ENCODE measurements at regions not wholly inside any gene's neighbourhood (a gene's known extent, or its start where the extent isn't known, plus 50 kb on each side); places are given as distances from the start of the nearest gene placed in this dataset.

- H3K36me3 Mint-ChIP-seq (ENCODE audit: low read depth): no peaks in the 10 kb centered on the region
- H3K4me3 Mint-ChIP-seq: no peak overlapping the region
- H3K27me3 Mint-ChIP-seq (ENCODE audit: low read depth): peaks cover 3% of the 10 kb centered on the region
- no peak overlapping the region for H3K27ac Mint-ChIP-seq
- DNase-seq (ENCODE audit: low spot score): no peak
- H3K4me1 Mint-ChIP-seq (ENCODE audit: low read depth): peaks cover 5% of the 10 kb centered on the region
- no peaks in the 10 kb centered on the region for H3K9me3 Mint-ChIP-seq
These were observed 185.5 kb upstream of the SDK2 start for GRCh38 chr17:73829676-73830280.

GRCh38 chr17:73831699-73832098, 187.5 kb upstream of the SDK2 start:
- H3K9me3 Mint-ChIP-seq: no peaks in the 10 kb centered on the region
- peaks cover 13% of the 10 kb centered on the region for H3K4me1 Mint-ChIP-seq (ENCODE audit: low read depth)
- peaks cover 5% of the 10 kb centered on the region for H3K27me3 Mint-ChIP-seq (ENCODE audit: low read depth)
- no peak overlapping the region for H3K4me3 Mint-ChIP-seq
- H3K27ac Mint-ChIP-seq: no peak overlapping the region
- no peak for DNase-seq (ENCODE audit: low spot score)
- no peaks in the 10 kb centered on the region for H3K36me3 Mint-ChIP-seq (ENCODE audit: low read depth)

- Mint-ChIP-seq H3K4me1 (ENCODE audit: low read depth) (peaks cover 10% of the 10 kb centered on the region), H3K9me3 (peaks cover 4% of the 10 kb centered on the region), H3K27me3 (ENCODE audit: low read depth) (peaks cover 5% of the 10 kb centered on the region), H3K36me3 (ENCODE audit: low read depth) (no peaks in the 10 kb centered on the region), H3K4me3 (no peak overlapping the region), H3K27ac (no peak overlapping the region)
- DNase-seq (ENCODE audit: low spot score): no peak
These were observed 189.7 kb upstream of the SDK2 start for GRCh38 chr17:73833775-73834488.

DNA sequence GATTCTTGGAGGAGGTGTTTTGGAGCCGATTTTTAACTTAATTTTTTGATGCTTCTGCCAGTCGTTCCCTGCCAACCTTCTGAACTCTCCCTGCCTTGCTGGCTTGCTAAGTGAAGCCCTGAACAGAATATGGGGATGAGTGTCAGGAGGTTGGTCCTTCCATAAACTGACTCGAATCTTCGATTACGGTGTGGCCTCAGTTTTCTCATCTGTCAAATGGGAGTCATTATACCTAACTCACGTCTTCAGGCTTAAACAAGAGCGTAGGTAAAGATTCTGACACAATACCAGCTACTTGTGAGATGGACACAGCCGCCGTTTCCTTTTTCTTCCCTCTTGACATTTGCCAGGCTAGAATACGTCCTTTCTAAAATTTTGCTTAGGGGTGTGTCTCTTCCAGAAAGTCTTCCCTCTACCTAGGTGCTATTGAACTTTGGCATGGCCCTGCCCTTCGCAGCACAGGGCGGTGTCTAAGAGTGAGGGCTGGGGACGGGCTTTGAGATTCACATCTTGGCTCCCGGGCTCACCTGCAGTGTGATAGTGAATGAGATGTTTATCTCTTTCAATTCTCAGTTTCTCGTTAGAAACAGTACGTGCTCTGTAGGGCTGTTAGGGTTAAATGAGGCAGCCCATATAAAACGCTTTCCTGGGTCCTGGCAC, 190.6 kb upstream of the SDK2 start:
- no peaks in the 10 kb centered on the region for H3K36me3 Mint-ChIP-seq (ENCODE audit: low read depth)
- no peak overlapping the region for H3K4me3 Mint-ChIP-seq
- H3K27ac Mint-ChIP-seq: no peak overlapping the region
- peaks cover 5% of the 10 kb centered on the region for H3K27me3 Mint-ChIP-seq (ENCODE audit: low read depth)
- peaks cover 4% of the 10 kb centered on the region for H3K9me3 Mint-ChIP-seq
- H3K4me1 Mint-ChIP-seq (ENCODE audit: low read depth): peaks cover 10% of the 10 kb centered on the region
- DNase-seq (ENCODE audit: low spot score): no peak

GRCh38 chr17:73835605-73836004, 191.4 kb upstream of the SDK2 start:
- DNase-seq (ENCODE audit: low spot score): no peak
- peaks cover 4% of the 10 kb centered on the region for H3K9me3 Mint-ChIP-seq
- H3K4me3 Mint-ChIP-seq: peak overlapping the region; percentile 28
- no peaks in the 10 kb centered on the region for H3K36me3 Mint-ChIP-seq (ENCODE audit: low read depth)
- peak overlapping the region; percentile 17 for H3K27ac Mint-ChIP-seq
- H3K4me1 Mint-ChIP-seq (ENCODE audit: low read depth): peaks cover 10% of the 10 kb centered on the region
- H3K27me3 Mint-ChIP-seq (ENCODE audit: low read depth): peaks cover 5% of the 10 kb centered on the region

DNA sequence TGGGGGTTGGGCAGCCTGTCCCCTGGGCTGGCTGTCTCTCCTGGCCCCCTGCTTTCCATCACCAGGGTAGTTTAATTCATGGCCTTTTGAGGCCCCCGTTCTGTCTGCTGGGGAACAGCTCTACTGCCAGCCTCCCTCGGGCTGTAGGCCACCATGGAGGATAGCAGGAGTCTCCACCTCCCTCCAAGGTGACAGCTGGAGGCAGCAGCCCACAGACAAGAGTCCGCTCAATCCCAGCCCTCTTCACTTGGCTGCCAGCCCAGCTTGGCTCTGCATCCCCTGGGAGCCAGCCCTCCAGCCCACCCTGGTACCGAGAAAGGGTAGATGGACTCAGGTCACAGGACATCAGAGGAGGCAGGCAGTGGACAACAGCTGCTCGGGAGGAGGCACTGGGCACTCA, 194.6 kb upstream of the SDK2 start:
- Mint-ChIP-seq H3K4me3 (no peak overlapping the region), H3K9me3 (peaks cover 4% of the 10 kb centered on the region), H3K36me3 (ENCODE audit: low read depth) (no peaks in the 10 kb centered on the region), H3K4me1 (ENCODE audit: low read depth) (peaks cover 10% of the 10 kb centered on the region), H3K27ac (no peak overlapping the region), H3K27me3 (ENCODE audit: low read depth) (peaks cover 5% of the 10 kb centered on the region)
- no peak for DNase-seq (ENCODE audit: low spot score)

DNA sequence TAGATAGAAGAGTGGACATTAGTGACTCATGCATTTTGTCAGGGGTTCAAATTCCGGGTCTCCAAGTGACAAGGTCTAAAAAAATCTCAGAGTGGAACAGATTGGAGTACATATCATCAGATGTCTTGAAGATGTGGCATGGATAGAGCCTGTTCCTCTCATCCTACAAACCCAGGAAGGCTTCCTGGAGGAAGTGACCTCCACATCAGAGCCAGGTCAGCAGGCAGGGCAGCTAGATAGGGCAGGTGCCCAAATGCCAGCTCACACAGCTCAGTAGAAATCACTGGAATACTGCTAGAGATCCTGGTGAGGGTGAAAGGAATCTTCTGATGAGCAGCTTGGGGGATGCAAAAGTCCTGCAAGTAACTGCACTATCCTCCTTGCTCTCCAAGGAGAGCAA, 196.6 kb upstream of the SDK2 start:
- H3K36me3 Mint-ChIP-seq (ENCODE audit: low read depth): no peaks in the 10 kb centered on the region
- no peaks in the 10 kb centered on the region for H3K27me3 Mint-ChIP-seq (ENCODE audit: low read depth)
- no peak overlapping the region for H3K4me3 Mint-ChIP-seq

DNA sequence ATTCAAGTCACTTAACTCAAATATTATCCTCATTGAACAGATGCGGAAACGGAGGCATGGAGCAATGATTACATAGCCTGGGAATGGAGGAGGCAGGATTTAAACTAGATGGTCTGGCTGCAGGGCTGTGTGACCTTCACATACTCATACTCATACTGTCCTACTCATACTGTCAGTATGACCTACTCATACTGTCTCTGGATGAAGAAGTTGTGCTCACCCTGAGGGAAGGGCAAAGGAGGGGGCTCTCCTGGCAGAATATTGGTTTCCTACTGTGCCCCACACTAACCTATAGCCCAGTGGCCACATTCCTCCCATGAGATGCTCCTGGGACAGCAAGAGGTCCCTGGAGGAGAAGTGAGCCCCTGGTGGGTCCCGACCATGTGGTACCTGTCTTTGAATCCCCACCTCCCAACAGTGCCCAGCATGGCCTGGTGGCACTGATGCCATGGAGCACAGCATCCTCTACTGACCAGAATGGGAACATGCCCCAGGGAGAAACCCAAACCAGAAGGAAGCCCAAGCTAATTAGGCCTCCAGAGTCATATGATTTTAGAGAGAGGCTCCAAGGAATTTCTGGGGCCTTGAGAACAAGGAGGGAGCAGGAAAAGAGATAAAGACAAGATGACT, 197.3 kb upstream of the SDK2 start:
- H3K27me3 Mint-ChIP-seq (ENCODE audit: low read depth): no peaks in the 10 kb centered on the region
- H3K4me1 Mint-ChIP-seq (ENCODE audit: low read depth): no peaks in the 10 kb centered on the region
- H3K36me3 Mint-ChIP-seq (ENCODE audit: low read depth): no peaks in the 10 kb centered on the region
- no peak for DNase-seq (ENCODE audit: low spot score)
- H3K27ac Mint-ChIP-seq: no peak overlapping the region
- H3K9me3 Mint-ChIP-seq: peaks cover 4% of the 10 kb centered on the region
- H3K4me3 Mint-ChIP-seq: no peak overlapping the region

More for the DNA sequence above, 196.6 kb upstream of the SDK2 start:
- H3K27ac Mint-ChIP-seq: no peak overlapping the region
- peaks cover 4% of the 10 kb centered on the region for H3K9me3 Mint-ChIP-seq
- DNase-seq (ENCODE audit: low spot score): no peak
- no peaks in the 10 kb centered on the region for H3K4me1 Mint-ChIP-seq (ENCODE audit: low read depth)

- no peaks in the 10 kb centered on the region for H3K27me3 Mint-ChIP-seq (ENCODE audit: low read depth)
- H3K27ac Mint-ChIP-seq: no peak overlapping the region
- H3K36me3 Mint-ChIP-seq (ENCODE audit: low read depth): no peaks in the 10 kb centered on the region
- DNase-seq (ENCODE audit: low spot score): no peak
- no peak overlapping the region for H3K4me3 Mint-ChIP-seq
- no peaks in the 10 kb centered on the region for H3K4me1 Mint-ChIP-seq (ENCODE audit: low read depth)
- no peaks in the 10 kb centered on the region for H3K9me3 Mint-ChIP-seq
These were observed 203.7 kb upstream of the SDK2 start for GRCh38 chr17:73847952-73848351.

DNA sequence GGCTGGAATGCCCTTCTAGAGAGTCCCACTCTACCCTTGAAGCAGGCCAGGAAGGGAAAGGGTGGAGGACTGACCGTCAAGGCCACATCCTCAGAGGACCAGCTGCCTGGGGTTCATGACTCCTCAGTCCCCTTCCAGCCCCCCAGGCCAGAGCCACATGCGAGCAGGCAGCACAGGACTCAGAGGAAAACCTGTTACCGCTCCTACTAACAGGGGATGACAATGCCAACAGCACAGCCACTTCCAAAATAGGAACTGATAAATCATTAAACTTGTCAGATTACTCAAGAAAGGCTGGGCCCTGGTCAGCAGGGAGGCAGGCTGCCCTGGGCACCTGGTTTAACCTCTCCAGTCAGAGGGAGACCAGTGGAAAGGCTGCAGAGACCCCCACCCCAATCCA, 206.2 kb upstream of the SDK2 start:
- Mint-ChIP-seq H3K36me3 (ENCODE audit: low read depth) (no peaks in the 10 kb centered on the region), H3K9me3 (no peaks in the 10 kb centered on the region)

GRCh38 chr17:73851091-73851490, 206.8 kb upstream of the SDK2 start:
- H3K4me3 Mint-ChIP-seq: no peak overlapping the region
- no peaks in the 10 kb centered on the region for H3K4me1 Mint-ChIP-seq (ENCODE audit: low read depth)
- H3K36me3 Mint-ChIP-seq (ENCODE audit: low read depth): no peaks in the 10 kb centered on the region
- no peak overlapping the region for H3K27ac Mint-ChIP-seq
- DNase-seq (ENCODE audit: low spot score): no peak
- no peaks in the 10 kb centered on the region for H3K27me3 Mint-ChIP-seq (ENCODE audit: low read depth)
- H3K9me3 Mint-ChIP-seq: no peaks in the 10 kb centered on the region

More for the DNA sequence above, 206.2 kb upstream of the SDK2 start:
- Mint-ChIP-seq H3K4me1 (ENCODE audit: low read depth) (no peaks in the 10 kb centered on the region), H3K27me3 (ENCODE audit: low read depth) (no peaks in the 10 kb centered on the region), H3K4me3 (no peak overlapping the region), H3K27ac (no peak overlapping the region)
- no peak for DNase-seq (ENCODE audit: low spot score)

- no peak for DNase-seq (ENCODE audit: low spot score)
- H3K4me1 Mint-ChIP-seq (ENCODE audit: low read depth): no peaks in the 10 kb centered on the region
- H3K4me3 Mint-ChIP-seq: no peak overlapping the region
- H3K27me3 Mint-ChIP-seq (ENCODE audit: low read depth): no peaks in the 10 kb centered on the region
- H3K27ac Mint-ChIP-seq: no peak overlapping the region
- H3K36me3 Mint-ChIP-seq (ENCODE audit: low read depth): no peaks in the 10 kb centered on the region
- no peaks in the 10 kb centered on the region for H3K9me3 Mint-ChIP-seq
These were observed 207.7 kb upstream of the SDK2 start for GRCh38 chr17:73851921-73852320.

DNA sequence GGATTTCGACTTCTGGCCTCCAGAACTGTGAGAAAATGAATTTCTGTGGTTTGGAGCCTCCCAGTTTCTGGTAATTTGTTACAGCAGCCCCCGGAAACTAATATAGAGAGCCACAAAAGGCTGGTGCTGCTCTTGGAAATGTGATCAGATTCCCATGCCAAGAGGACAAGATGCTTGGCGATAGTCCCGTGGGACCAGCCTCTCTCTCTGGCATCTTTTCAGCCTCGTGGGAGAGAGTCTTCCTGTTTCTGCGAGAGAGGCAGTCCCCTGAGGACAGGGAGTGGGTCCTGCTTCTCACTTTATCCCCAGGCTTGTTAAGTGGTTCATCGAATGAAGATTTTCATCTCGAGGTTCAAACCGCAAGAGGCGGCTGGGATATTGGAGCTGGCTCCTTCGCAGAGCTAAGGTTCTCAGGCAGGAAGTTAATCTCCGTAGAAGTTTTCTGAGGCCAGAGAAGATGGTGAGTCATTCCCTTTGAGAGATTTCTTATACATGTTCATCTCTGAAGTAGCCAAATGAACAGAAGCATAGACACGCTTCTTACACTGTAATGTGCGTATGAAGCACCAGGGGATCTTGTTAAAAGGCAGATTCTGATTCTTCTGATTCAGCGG, 211.6 kb upstream of the SDK2 start:
- H3K36me3 Mint-ChIP-seq (ENCODE audit: low read depth): no peaks in the 10 kb centered on the region
- no peaks in the 10 kb centered on the region for H3K4me1 Mint-ChIP-seq (ENCODE audit: low read depth)
- H3K27me3 Mint-ChIP-seq (ENCODE audit: low read depth): no peaks in the 10 kb centered on the region
- no peaks in the 10 kb centered on the region for H3K9me3 Mint-ChIP-seq
- no peak overlapping the region for H3K4me3 Mint-ChIP-seq
- no peak for DNase-seq (ENCODE audit: low spot score)
- H3K27ac Mint-ChIP-seq: no peak overlapping the region

DNA sequence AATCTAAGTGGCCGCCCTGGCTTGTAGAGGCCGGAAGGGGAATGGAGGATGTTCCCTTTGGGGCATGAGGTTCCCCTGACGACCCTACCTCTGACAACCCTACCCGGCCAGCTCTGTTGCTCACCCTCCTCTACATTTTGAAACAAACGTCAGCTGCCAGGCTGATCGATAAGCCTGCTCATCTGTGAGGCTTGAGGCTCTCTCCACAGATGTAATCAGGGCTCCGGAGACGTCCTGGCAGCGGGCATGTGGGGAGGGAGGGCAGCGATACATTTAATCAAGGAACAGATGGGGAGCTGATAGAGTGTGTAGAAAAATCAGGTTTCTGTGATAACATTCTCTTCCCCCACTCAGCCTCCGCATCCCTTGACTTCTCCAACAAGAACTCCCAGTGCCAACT, 212.3 kb upstream of the SDK2 start:
- H3K27ac Mint-ChIP-seq: no peak overlapping the region
- H3K4me3 Mint-ChIP-seq: no peak overlapping the region
- H3K27me3 Mint-ChIP-seq (ENCODE audit: low read depth): no peaks in the 10 kb centered on the region
- no peak for DNase-seq (ENCODE audit: low spot score)
- H3K36me3 Mint-ChIP-seq (ENCODE audit: low read depth): no peaks in the 10 kb centered on the region
- H3K9me3 Mint-ChIP-seq: no peaks in the 10 kb centered on the region
- H3K4me1 Mint-ChIP-seq (ENCODE audit: low read depth): no peaks in the 10 kb centered on the region
